SU-DHL-6 (cell line): ENCODE measurements at regions not wholly inside any gene's neighbourhood (a gene's known extent, or its start where the extent isn't known, plus 50 kb on each side); places are given as distances from the start of the nearest gene placed in this dataset.
"Not testable (repeated sequence)": the region's sequence is repeated elsewhere in the genome, so short reads cannot be mapped to it uniquely, and the experiment has no call there.

Experiments used
- CTCF ChIP-seq: fragments of 200-600 bp; sonication (generic); IDR thresholded peaks from one replicate; pipeline ENCODE4 v1.5.1; 2017; ENCODE audit warnings: antibody characterized with exemption, mild to moderate bottlenecking, low read length, moderate library complexity; ENCODE audit not compliant: insufficient read depth, poor library complexity, severe bottlenecking
- EZH2phosphoT487 ChIP-seq: fragments of 200-600 bp; sonication (generic), shearing (Covaris generic); conservative IDR thresholded peaks from 2 replicates; pipeline ENCODE4 v1.6.1; 2018; ENCODE audit warnings: mild to moderate bottlenecking, antibody characterized with exemption, low read length, moderate library complexity, mixed read lengths

- not testable (repeated sequence) for TF ChIP-seq CTCF, EZH2phosphoT487
Measured at GRCh38 chr6:50571230-50571629, 142.1 kb upstream of the TFAP2D start.
